ENCODE measurements at regions not wholly inside any gene's neighbourhood (a gene's known extent, or its start where the extent isn't known, plus 50 kb on each side); places are given as distances from the start of the nearest gene placed in this dataset.

- TF ChIP-seq CTCF (IDR thresholded peaks at IDR 0.05) (no peak), POLR2A (IDR thresholded peaks at IDR 0.05; ENCODE audit: low read depth) (no peak), POLR2AphosphoS5 (IDR thresholded peaks at IDR 0.05) (no peak), EP300 (IDR thresholded peaks at IDR 0.05) (no peak)
- H3K4me3 ChIP-seq, result no peak overlapping the region
- DNase-seq (ENCODE audit: extremely low spot score), result no peak
- H3K36me3 ChIP-seq, result no peaks in the 10 kb centered on the region
- H3K4me1 ChIP-seq, result no peaks in the 10 kb centered on the region
- WGBS, result 100% methylated on average over 3 of the region's 3 CpGs
- intact Hi-C loops (cut with DNase I), result no loop called here
- H3K27ac ChIP-seq (replicated peaks in 1 of 4), result no peak overlapping the region
- no peaks in the 10 kb centered on the region for H3K9me3 ChIP-seq
- H3K27me3 ChIP-seq, result peaks cover 0 to 4% (median 0%) of the 10 kb centered on the region in 4 donors
Observed at GRCh38 chr15:69829974-69830373, 267.7 kb downstream of the TLE3 start.

GRCh38 chr15:69830430-69830829, 267.3 kb downstream of the TLE3 start:
- H3K27me3 ChIP-seq, result peaks cover 0 to 4% (median 0%) of the 10 kb centered on the region in 4 donors
- H3K4me3 ChIP-seq, result no peak overlapping the region
- H3K36me3 ChIP-seq, result no peaks in the 10 kb centered on the region
- 85% methylated on average over 4 of the region's 4 CpGs for WGBS
- H3K9me3 ChIP-seq, result no peaks in the 10 kb centered on the region
- H3K4me1 ChIP-seq, result no peaks in the 10 kb centered on the region
- no peak for DNase-seq (ENCODE audit: extremely low spot score)
- H3K27ac ChIP-seq (replicated peaks in 1 of 4), result no peak overlapping the region
- intact Hi-C loops (cut with DNase I), result no loop called here
- no peak for TF ChIP-seq CTCF (IDR thresholded peaks at IDR 0.05)
- no peak for TF ChIP-seq POLR2A (IDR thresholded peaks at IDR 0.05; ENCODE audit: low read depth)
- TF ChIP-seq POLR2AphosphoS5 (IDR thresholded peaks at IDR 0.05), result no peak
- no peak for TF ChIP-seq EP300 (IDR thresholded peaks at IDR 0.05)

GRCh38 chr15:69830876-69831275, 266.8 kb downstream of the TLE3 start:
- 88% methylated on average over 4 of the region's 4 CpGs for WGBS
- DNase-seq (ENCODE audit: extremely low spot score), result no peak
- Histone ChIP-seq H3K27ac (replicated peaks in 1 of 4) (no peak overlapping the region), H3K9me3 (no peaks in the 10 kb centered on the region), H3K27me3 (peaks cover 0 to 4% (median 0%) of the 10 kb centered on the region in 4 donors), H3K36me3 (no peaks in the 10 kb centered on the region), H3K4me3 (no peak overlapping the region), H3K4me1 (no peaks in the 10 kb centered on the region)
- intact Hi-C loops (cut with DNase I), result no loop called here
- TF ChIP-seq CTCF (IDR thresholded peaks at IDR 0.05), result no peak
- TF ChIP-seq POLR2AphosphoS5 (IDR thresholded peaks at IDR 0.05), result no peak
- no peak for TF ChIP-seq EP300 (IDR thresholded peaks at IDR 0.05)
- no peak for TF ChIP-seq POLR2A (IDR thresholded peaks at IDR 0.05; ENCODE audit: low read depth)

- Histone ChIP-seq H3K27ac (replicated peaks in 1 of 4) (no peak overlapping the region), H3K4me3 (no peak overlapping the region), H3K36me3 (no peaks in the 10 kb centered on the region), H3K4me1 (no peaks in the 10 kb centered on the region), H3K9me3 (no peaks in the 10 kb centered on the region), H3K27me3 (peaks cover 0 to 4% (median 0%) of the 10 kb centered on the region in 4 donors)
- no peak for TF ChIP-seq EP300 (IDR thresholded peaks at IDR 0.05)
- TF ChIP-seq CTCF (IDR thresholded peaks at IDR 0.05), result no peak
- TF ChIP-seq POLR2AphosphoS5 (IDR thresholded peaks at IDR 0.05), result no peak
- TF ChIP-seq POLR2A (IDR thresholded peaks at IDR 0.05; ENCODE audit: low read depth), result no peak
- intact Hi-C loops (cut with DNase I), result no loop called here
- DNase-seq (ENCODE audit: extremely low spot score), result no peak
- 97% methylated on average over 5 of the region's 5 CpGs for WGBS
Observed at GRCh38 chr15:69834267-69834666, 263.4 kb downstream of the TLE3 start.

- no peak overlapping the region for H3K4me3 ChIP-seq
- DNase-seq (ENCODE audit: extremely low spot score), result no peak
- intact Hi-C loops (cut with DNase I), result no loop called here
- peaks cover 0 to 4% (median 0%) of the 10 kb centered on the region in 4 donors for H3K27me3 ChIP-seq
- H3K9me3 ChIP-seq, result no peaks in the 10 kb centered on the region
- H3K4me1 ChIP-seq, result no peaks in the 10 kb centered on the region
- WGBS, result 59% methylated on average over 3 of the region's 3 CpGs
- TF ChIP-seq CTCF (IDR thresholded peaks at IDR 0.05) (no peak), EP300 (IDR thresholded peaks at IDR 0.05) (no peak), POLR2A (IDR thresholded peaks at IDR 0.05; ENCODE audit: low read depth) (no peak), POLR2AphosphoS5 (IDR thresholded peaks at IDR 0.05) (no peak)
- H3K27ac ChIP-seq (replicated peaks in 1 of 4), result no peak overlapping the region
- no peaks in the 10 kb centered on the region for H3K36me3 ChIP-seq
Observed at GRCh38 chr15:69834761-69835160, 263.0 kb downstream of the TLE3 start.

All from esophagus muscularis mucosa (tissue), 4 donors.